ENCODE measurements at regions not wholly inside any gene's neighbourhood (a gene's known extent, or its start where the extent isn't known, plus 50 kb on each side); places are given as distances from the start of the nearest gene placed in this dataset.

DNA sequence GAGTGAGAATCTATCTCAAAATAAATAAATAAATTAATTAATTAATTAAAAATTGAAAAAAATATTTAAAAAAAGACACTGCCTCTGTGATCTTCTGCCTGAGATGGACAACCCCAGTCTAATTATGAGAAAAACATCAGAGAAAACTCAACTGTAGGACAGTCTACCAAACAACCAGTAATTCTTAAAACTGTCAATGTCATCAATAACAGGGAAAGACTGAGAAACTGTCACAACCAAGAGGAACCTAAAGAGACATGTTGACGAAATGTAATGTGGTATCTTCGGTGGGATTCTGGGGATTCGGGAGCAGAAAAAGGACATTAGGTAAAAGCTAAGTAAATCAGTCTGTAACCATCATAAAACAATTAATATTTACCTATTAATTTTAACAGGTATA is 265.4 kb upstream of the LMCD1 start:
- ChIA-PET POLR2A (ENCODE audit: unreplicated experiment) (no interaction called here), CTCF (no interaction called here)
- in situ Hi-C loops (cut with MboI; ENCODE audit: low sequenced_read_pairs) = no loop called here
- Histone ChIP-seq H3K4me2 (ENCODE audit: low read depth, low read length) (no peak overlapping the region), H3K4me1 (ENCODE audit: control insufficient read depth, insufficient read depth, low read length) (no peaks in the 10 kb centered on the region), H4K8ac (ENCODE audit: low read depth in 2 of 2, low read length in 2 of 2) (no peak overlapping the region), H3K27ac (ENCODE audit: insufficient read depth, low read length) (no peak overlapping the region), H3K18ac (ENCODE audit: low read depth, low read length) (no peak overlapping the region), H4K5ac (ENCODE audit: low read depth, low read length) (no peak overlapping the region), H2BK20ac (ENCODE audit: low read depth, low read length) (no peak overlapping the region), H2AFZ (replicated peaks; ENCODE audit: low read length, poor library complexity) (no peak overlapping the region), H2AK9ac (replicated peaks; ENCODE audit: low read depth, low read length, poor library complexity) (no peak overlapping the region), H3K14ac (replicated peaks; ENCODE audit: low read depth, low read length) (no peak overlapping the region), H3K9me3 (ENCODE audit: control insufficient read depth, insufficient read depth, low read length) (no peaks in the 10 kb centered on the region), H4K91ac (ENCODE audit: insufficient read depth, low read depth, low read length) (no peak overlapping the region), H3K9ac (ENCODE audit: low read depth, low read length) (no peak overlapping the region), H3K23ac (ENCODE audit: low read depth, low read length) (no peak overlapping the region), H3K4me3 (ENCODE audit: insufficient read depth, low read depth, low read length) (no peak overlapping the region), H2AK5ac (ENCODE audit: low read depth, low read length) (no peak overlapping the region), H3K4ac (ENCODE audit: low read depth, low read length) (no peak overlapping the region), H3K27me3 (ENCODE audit: control insufficient read depth, insufficient read depth, low read length) (no peaks in the 10 kb centered on the region), H2BK120ac (ENCODE audit: low read depth, low read length) (no peak overlapping the region), H3K56ac (ENCODE audit: extremely low read depth, insufficient read depth, low read length) (no peak overlapping the region), H2BK5ac (ENCODE audit: low read depth, low read length, poor library complexity, severe bottlenecking) (no peak overlapping the region), H2BK15ac (ENCODE audit: low read depth, low read length) (no peak overlapping the region), H3K9me1 (ENCODE audit: insufficient read depth, low read length) (no peaks in the 10 kb centered on the region), H3K79me1 (ENCODE audit: low read depth in 1 of 2, low read length in 2 of 2) (no peaks in the 10 kb centered on the region), H4K20me1 (ENCODE audit: insufficient read depth, low read length) (no peaks in the 10 kb centered on the region), H3K36me3 (ENCODE audit: control insufficient read depth, insufficient read depth, low read length) (no peaks in the 10 kb centered on the region)
- intact Hi-C loops (cut with micrococcal nuclease) = no loop called here
- ATAC-seq (ENCODE audit: low read depth) (no peak), DNase-seq (no peak)
- TF ChIP-seq BHLHE40 (IDR thresholded peaks at IDR 0.05; ENCODE audit: low read depth, low read length) (no peak), POLR2A (IDR thresholded peaks at IDR 0.05; ENCODE audit: low read depth, low read length) (no peak), CHD1 (IDR thresholded peaks at IDR 0.05; ENCODE audit: low read depth, low read length) (no peak), NFE2L2 (IDR thresholded peaks at IDR 0.05; ENCODE audit: low read depth, low read length) (no peak), MAFK (IDR thresholded peaks at IDR 0.05; ENCODE audit: low read depth, low read length) (peak; percentile 7; the same call in 1 of the 2 replicates)
- no CpG with 5 or more reads among the region's 3 CpGs for WGBS, 2 experiments (ENCODE audit: extremely low coverage in 2 of 2, insufficient read length in 1 of 2)
- BruUV-seq (replicated peaks) = no TSS peak
- dilution Hi-C loops (cut with HindIII; ENCODE audit: low sequenced_read_pairs, unreplicated experiment) = no loop called here

Data from IMR-90 (cell line).